ENCODE measurements at regions not wholly inside any gene's neighbourhood (a gene's known extent, or its start where the extent isn't known, plus 50 kb on each side); places are given as distances from the start of the nearest gene placed in this dataset.

DNA sequence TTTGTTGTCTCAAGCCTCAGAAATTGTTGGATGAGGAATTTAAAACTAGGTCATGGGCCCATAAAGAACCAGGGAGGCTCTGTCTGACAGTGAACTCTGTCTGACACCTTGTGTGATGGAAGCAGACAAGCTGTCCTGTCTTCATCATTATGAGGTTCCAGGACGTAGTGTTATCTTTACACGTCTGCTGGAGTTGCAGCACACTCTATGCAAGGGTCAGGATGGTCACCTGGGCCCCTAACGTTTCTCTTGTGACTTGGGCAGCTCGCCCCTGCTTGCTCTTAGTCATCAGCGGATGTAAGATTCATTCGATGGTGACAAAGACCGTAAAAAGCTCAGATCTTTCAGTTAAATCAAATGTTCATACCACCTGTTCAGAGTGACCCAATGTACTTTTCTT, 92.0 kb upstream of the ADGRG2 start:
- TF ChIP-seq TARDBP (IDR thresholded peaks at IDR 0.05) = no peak
- TF ChIP-seq CTBP1 (IDR thresholded peaks at IDR 0.05; ENCODE audit: borderline replicate concordance) = no peak
- TF ChIP-seq L3MBTL2 (conservative IDR thresholded peaks at IDR 0.05) = no peak
- TF ChIP-seq ELF4 (IDR thresholded peaks at IDR 0.05) = no peak
- no peak for TF ChIP-seq BHLHE40 (IDR thresholded peaks at IDR 0.05; ENCODE audit: borderline replicate concordance)
- TF ChIP-seq, protein P1, sequence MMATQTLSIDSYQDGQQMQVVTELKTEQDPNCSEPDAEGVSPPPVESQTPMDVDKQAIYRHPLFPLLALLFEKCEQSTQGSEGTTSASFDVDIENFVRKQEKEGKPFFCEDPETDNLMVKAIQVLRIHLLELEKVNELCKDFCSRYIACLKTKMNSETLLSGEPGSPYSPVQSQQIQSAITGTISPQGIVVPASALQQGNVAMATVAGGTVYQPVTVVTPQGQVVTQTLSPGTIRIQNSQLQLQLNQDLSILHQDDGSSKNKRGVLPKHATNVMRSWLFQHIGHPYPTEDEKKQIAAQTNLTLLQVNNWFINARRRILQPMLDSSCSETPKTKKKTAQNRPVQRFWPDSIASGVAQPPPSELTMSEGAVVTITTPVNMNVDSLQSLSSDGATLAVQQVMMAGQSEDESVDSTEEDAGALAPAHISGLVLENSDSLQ (IDR thresholded peaks at IDR 0.05) = no peak
- TF ChIP-seq FOXM1 (IDR thresholded peaks at IDR 0.05; ENCODE audit: borderline replicate concordance) = no peak
- no peak for TF ChIP-seq FOXA1 (IDR thresholded peaks at IDR 0.05)
- TF ChIP-seq HDGF (IDR thresholded peaks at IDR 0.05; ENCODE audit: borderline replicate concordance) = no peak
- no peak for TF ChIP-seq SUZ12 (IDR thresholded peaks at IDR 0.05)
- TF ChIP-seq LEF1 (IDR thresholded peaks at IDR 0.05; ENCODE audit: borderline replicate concordance) = no peak
- TF ChIP-seq SP1 (IDR thresholded peaks at IDR 0.05) = no peak

All from HEK293T (cell line).